ENCODE measurements at regions not wholly inside any gene's neighbourhood (a gene's known extent, or its start where the extent isn't known, plus 50 kb on each side); places are given as distances from the start of the nearest gene placed in this dataset.
A peak's percentile ranks its signal among the peaks of the same experiment; 100 is the strongest.

DNA sequence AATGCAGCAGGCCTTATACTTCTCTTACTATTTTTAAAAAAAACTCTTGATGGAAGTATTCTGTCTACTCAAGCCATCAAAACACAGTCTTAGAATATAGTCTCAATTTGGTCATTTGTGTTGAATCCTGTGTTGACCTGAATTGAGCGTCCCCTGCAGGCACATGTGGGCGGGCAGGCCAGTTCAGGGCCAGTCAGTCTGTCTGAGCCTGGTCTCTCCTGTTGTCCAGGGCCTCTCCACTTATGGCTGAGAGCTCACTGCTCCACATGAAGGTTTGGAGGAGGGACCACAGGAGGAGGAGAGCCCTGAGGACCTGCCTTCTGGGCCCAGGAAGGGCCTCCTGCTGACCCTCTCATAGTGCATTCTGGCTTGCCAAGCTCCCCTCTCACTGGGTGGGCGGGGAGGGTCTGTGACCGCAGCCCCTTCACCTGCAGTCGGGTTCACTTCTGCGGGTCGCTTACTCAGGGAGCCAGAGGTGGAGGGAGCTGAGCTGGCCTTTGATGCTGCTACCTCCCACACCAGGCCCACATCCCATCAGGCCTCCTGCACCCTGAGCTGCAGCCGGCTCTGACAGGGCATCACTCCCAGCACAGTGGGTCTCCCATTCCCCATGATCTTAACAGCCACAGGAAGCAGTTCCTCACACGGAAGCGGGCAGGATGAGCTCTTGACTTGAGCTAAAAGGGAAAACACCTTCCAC lies 178.2 kb upstream of the S1PR3 start:
- no peak for DNase-seq (ENCODE audit: low read depth in 1 of 2, low spot score in 1 of 2)

DNA sequence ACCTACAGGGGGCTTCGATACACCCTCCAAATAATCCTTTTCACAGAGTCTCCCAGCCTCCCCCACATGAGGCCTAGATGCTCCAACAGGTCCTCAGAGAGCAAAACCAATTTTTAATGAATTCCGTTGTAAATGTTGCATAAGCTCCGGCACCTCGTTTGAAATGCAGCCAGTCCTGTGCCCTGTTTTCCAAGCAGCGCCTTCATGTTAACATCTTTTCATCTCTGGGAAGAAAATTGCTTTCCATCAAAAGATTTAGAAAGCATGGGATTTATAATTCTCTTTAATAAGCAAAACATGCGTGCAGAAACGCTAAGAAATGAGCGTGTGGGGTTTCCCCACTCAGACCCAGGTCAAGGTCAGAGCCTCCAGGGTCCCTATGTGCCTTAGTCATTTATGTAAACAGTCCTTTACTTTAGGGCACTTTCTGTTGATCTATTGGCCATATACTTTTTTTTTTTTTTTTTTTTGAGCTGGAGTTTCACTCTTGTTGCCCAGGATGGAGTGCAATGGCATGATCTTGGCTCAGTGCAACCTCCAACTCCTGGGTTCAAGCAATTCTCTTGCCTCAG lies 177.5 kb upstream of the S1PR3 start:
- DNase-seq (ENCODE audit: low read depth in 1 of 2, low spot score in 1 of 2), result no peak

DNA sequence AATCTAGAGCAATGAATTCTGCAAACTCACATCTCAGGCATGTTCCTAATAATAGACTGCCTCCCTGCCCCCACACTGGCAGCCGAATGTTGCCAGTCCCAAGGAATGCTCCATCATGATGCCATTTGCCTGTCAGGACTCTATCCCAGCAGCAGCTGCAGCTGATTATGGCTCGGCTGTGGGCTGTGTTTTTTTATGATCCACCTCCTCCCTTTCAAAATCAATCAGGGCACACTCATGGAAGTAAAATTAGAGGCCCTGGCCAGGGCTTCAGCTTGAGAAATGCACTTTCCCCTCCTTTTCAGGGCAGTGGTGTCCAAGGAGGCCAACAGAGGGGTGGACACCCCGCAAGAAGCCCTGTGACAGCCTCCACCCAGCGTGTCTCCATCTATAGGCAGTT lies 176.7 kb upstream of the S1PR3 start:
- DNase-seq (ENCODE audit: low read depth in 1 of 2, low spot score in 1 of 2), result no peak

DNA sequence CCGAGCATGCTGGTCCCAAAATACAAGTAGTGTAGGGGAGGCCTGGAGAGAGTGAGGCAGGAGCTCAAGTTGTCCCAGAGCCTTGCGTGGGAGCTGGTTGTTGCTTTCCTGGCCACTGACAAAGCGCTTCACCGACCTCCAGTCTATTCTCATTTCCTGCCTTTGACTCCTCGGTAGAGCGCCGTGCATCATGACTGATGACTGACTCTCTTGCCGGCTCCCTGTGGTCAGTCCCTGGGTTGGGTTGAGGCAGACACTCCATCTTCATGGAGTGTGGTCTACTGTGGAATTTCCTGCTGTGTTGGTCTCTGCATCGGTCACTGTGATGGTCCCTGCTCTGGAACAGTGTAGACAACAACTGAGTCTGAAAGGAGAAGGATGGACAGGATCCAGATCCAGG lies 175.1 kb upstream of the S1PR3 start:
- no peak for DNase-seq (ENCODE audit: low read depth in 1 of 2, low spot score in 1 of 2)

DNA sequence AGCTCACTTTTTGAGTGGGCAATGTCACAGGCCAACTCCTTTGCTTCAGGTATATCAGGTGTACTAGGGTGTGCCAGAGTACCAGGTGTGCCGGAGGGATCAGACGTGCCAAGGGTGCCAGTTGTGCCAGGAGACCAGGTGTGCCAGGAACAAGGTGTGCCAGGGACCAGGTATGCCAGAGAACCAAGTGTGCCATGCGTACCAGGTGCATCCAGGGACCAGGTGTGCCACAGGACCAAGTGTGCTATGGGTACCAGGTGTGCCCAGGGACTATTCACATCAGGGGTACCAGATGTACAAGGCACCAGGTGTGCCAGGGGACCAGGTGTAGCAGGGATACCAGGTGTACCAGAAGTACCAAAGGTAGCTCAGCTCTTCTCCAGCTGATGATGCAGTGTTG lies 174.7 kb upstream of the S1PR3 start:
- no peak for DNase-seq (ENCODE audit: low read depth in 1 of 2, low spot score in 1 of 2)

DNA sequence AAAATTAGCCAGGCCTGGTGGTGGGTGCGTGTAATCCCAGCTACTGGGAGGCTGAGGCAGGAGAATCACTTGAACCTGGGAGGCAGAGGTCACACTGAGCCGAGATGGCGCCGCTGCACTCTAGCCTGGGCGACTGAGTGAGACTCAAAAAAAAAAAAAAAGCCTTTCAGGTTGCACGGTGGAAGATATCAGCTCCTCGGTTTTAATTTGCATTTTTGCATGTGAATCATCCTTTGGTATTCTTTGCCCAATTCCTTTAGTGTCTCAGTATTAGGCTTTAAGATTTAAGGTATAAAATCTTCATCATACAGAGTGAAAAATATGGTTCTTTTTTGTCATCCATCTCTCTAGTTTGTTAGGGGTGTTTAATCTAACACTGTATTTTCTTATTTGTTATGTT lies 173.6 kb upstream of the S1PR3 start:
- DNase-seq (ENCODE audit: low read depth in 1 of 2, low spot score in 1 of 2), result no peak

DNA sequence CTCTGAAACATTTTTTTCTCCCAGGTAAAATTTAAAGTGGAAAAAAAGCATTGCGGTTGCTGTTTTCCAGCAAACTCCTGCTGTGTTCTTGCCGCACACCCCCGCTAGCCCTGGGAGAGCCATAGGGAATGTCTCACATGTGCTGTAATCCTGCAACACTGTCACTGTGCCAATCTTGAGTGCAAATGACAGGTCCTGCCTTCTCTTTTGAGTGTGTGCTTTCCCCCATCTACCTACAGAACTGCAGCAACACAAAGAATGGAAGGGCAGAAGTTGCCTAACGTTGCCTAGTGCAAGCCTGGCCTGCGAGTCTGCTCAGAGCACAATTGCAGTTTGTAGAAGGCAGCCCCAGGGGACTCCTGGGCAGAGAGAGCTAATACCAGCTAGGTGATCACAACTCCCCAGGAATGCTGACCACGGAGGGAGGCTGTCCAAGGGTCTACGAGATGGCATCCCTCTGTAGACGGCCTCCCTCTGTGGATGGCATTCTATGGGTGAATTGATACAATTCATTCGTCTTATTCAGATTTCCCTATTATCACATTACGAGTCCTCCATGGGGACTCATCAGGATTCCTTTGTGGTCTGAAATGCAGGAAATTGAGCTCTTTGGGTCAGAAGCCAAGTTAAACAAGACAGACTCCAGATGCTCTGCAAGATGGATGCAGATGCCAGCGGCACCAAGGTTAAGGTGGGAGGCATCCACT lies 172.6 kb upstream of the S1PR3 start:
- DNase-seq (ENCODE audit: low read depth in 1 of 2, low spot score in 1 of 2), result no peak

DNA sequence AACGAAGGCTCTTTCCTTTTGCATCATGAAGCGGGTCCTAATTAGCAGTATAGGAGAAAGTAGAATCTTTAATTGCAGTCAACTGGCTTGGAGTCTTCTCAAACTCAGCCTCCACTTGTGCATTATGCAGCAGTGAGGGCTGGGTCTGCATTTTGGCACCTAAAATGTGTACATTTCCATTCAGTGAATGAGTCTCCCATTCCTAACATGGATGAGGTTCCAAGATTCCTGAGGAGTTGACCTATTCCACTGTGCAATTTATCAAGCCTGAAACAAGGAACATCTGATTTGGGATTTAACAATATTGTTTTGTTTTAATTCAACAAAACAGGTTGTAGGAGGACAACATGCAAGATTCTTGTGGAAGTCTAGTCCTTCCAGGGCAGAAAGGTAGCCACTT lies 171.8 kb upstream of the S1PR3 start:
- no peak for DNase-seq (ENCODE audit: low read depth in 1 of 2, low spot score in 1 of 2)

DNA sequence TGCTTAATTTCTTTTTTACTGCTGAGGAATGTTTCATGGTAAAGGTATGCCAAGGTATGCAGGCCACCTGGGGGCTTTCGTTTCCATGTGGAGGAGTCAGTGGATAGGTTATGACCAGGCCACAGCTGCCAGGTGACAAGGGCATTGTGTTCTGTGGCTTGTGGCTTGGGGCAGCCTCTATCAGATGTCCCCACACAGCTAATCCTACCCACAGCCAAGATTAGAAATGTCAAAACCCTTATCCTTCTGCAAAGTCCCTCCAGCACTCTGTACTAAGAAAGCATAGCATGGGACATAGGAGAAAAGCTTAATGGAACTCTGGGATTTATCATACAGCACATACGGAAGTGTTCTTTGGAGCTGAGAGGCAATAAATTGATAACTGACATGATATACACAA lies 171.2 kb upstream of the S1PR3 start:
- no peak for DNase-seq (ENCODE audit: low read depth in 1 of 2, low spot score in 1 of 2)

DNA sequence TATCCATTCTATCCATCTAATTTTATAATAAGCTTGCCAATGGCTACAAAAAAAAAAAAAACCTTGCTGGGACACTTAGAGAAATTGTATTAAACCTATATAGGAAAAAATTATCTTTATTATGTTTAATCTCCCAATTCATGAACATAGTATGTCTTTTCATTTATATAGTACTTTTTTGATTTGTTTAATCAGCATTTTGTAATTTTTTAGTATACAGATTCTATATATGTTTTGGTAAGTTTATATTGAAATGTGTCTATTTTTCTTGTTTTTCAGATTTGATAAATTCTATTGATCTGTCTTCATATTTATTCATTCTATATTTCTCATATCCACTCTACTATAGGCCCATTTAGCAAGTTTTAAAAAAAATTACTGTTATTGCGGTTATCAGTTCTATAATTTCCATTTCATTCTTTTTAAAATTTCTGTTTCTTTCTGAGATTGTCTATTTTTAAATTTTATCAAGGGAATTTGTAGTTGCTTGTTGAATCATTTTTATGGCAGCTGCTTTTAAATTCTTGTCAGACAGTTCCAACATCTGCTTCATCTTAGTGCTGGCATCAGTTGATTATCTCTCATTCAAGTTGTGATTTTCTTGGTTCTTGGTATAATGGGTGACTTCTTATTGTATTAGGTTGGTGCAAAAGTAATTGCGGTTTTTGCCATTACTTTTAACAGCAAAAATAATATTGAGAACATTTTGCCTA lies 170.1 kb upstream of the S1PR3 start:
- no peak for DNase-seq (ENCODE audit: low read depth in 1 of 2, low spot score in 1 of 2)

DNA sequence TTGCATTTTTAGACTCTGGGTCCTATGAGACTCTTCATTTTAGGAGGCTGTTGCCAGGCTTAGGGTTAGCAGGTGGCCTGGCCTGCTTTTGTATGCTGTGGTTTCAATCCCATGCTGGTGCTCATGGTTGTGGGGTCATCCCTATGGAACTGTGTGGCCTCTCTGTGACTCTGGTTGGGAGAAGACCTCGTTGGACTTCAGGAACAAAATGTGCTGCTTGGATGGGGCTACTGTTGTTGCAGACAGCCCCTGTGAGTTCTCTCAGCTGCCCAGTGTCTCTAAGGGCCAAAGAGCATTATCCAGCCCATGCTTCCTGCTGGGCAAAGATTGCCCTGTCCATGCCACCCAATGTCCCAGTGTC lies 169.5 kb upstream of the S1PR3 start:
- no peak for DNase-seq (ENCODE audit: low read depth in 1 of 2, low spot score in 1 of 2)

DNA sequence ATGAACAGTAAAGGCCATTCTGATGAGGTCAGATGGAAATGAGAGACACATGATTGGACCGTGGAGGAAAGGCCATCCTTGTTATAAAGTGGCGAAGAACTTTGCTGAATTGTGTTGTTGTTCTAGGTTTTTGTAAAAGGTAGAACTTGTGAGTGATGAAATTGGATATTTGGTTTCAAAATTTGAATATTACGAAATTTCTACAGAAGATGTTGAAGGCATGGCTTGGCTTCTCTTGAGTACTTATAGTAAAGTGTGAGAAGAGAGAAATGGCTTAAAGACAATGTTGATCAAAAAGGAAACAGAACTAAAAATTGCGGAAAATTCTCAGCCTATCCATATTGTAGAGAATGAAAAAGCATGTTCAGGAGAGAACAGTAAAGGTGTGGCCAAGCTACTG lies 166.6 kb upstream of the S1PR3 start:
- DNase-seq (ENCODE audit: low read depth in 1 of 2, low spot score in 1 of 2), result no peak

DNA sequence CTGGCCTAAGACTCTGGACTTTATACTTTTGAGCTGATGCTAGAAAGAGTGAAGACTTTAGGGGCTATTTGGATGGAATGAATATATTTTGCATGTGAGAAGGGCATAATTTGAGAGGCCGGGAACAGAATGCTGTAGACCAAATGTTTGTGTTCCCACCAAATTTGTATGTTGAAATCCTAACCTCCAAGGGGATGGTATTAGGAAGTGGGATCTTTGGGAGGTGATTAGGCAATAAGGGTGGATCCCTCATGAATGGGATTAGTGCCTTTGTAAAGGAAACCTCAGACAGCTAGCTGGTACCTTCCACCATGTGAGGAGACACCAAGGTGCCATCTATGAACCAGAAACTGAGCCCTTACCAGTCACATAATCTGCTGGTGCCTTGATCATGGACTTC lies 165.1 kb upstream of the S1PR3 start:
- no peak for DNase-seq (ENCODE audit: low read depth in 1 of 2, low spot score in 1 of 2)

DNA sequence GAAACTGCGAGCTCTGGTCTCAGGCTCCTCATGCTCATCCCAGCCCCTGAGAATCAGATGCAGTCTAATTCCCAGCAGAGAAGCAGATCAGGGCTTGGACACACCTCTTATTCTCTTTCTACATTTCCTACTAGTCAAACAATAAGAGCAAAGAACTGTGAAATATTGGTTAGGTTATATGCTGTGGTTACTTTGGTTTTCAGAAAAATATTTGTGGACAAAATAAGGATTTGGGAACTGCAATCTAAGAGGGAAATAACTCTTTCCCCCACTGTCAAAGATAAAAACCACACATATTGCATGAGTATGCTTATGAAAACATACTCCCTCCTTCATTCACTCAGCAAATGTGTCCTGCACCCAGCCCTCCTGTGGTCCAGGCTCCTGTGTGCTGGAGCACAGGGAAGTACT lies 164.5 kb upstream of the S1PR3 start:
- DNase-seq (ENCODE audit: low read depth in 1 of 2, low spot score in 1 of 2), result no peak

DNA sequence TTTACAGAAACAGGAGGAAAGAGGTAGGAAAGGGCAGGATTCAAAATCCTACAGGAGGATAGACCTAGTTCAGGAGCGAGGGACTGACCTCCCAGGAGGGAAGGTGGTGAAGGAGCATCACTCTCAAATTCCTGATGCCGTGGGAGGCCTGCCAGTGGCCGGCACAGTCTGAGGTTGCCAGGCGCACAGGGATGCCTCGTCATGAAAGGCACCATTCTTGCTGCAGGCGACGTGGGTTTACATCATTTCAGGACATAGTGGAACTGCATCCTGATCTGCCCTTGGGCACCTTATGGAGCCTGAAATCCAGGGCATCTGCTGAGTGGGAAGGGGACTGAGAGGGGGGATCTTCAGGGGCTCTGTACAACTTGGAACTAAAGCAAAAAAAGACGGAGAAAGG lies 163.2 kb upstream of the S1PR3 start:
- no peak for DNase-seq (ENCODE audit: low read depth in 1 of 2, low spot score in 1 of 2)

DNA sequence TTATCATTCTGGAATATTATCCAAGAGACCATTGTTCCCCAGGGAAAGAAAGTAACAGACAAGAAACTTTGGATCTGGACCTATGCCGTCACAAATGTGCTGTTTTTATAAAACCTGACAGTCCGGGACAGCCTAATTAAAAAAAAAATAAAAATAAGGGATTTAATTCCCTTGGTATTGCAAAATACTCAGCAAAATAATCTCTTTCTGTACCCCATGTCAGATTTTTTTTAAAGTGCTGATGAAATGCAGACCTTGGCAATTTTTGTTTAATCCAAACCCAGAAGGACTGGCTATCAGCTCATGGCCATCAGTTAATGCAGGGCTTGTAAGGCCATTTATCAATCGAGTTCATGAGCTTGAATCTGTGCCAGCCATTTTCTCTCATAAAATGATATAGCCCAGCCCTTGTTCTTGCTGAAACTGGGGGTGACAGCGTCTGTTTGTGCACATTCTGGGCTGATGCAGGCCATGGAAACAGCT lies 162.7 kb upstream of the S1PR3 start:
- no peak for DNase-seq (ENCODE audit: low read depth in 1 of 2, low spot score in 1 of 2)

DNA sequence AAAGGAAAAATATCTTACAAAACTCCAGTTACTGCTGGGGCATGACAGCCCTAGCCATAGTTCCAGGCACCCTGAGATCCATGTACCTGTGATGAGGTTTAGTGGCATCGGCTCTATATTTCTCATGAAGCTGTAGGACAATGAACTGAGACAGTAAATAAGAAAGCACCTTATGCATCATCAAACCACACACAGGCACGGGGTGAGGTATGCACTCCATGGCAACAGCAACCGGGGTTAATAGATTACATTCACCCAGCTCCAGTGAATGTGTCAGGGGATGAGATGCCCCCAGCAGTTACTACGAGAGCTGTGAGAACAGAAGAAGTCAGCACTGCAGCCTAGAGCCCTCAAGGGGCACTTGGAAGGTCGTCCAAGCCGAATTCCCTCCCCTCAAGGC lies 162.0 kb upstream of the S1PR3 start:
- peak in 1 of 2 donors; percentile 7 for DNase-seq (ENCODE audit: low read depth in 1 of 2, low spot score in 1 of 2)

DNA sequence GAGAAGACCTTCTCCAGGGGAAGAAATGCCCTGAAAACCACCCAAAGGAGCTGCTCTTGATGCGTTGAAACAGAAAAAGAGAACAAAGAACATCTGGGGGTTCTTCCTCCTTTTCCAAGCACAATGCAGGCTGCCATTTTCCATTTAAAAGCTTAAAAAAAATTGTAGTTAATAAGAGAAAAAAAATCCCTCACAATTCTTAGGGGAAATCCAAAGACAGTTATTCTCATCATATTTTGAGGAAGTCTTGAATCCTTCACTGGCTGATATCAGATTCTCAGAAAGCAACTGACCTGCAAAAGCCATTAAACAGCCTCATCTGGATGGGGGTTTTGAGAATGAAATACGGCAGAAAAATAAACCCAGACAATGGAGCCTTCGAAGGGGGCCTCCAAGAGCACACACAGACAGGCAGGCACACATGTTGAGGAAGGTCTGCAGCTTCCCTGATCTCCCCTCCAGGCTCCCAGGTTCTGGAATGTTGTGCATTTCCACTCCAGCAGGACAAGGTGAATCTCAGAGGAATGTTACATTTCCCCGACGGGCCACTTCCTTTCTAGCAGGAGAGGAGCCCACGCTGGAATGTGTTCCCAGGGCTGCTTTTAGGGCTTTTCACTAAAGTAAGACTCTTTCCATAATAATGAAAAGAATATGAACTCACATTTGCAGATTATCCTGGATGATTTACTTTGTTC lies 159.4 kb upstream of the S1PR3 start:
- DNase-seq (ENCODE audit: low read depth in 1 of 2, low spot score in 1 of 2), result no peak

DNA sequence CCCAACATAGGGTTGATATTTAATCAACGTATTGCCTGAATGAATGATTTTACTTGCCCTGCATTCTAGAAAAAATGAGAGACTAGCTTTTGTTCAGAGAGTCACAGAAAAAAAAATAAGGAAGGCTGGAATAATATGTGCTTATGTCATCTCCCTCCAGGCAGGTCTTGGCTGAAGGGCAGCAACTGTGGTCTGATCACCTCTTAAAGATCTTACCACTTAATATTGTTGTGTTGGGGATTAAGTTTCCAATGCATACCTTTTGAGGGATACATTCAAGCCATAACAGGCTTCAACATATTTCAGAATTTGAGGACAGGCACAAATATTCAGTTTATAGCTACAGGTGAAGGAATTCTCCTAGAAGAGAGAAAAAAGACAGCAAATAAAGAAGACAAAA lies 157.3 kb upstream of the S1PR3 start:
- no peak for DNase-seq (ENCODE audit: low read depth in 1 of 2, low spot score in 1 of 2)

DNA sequence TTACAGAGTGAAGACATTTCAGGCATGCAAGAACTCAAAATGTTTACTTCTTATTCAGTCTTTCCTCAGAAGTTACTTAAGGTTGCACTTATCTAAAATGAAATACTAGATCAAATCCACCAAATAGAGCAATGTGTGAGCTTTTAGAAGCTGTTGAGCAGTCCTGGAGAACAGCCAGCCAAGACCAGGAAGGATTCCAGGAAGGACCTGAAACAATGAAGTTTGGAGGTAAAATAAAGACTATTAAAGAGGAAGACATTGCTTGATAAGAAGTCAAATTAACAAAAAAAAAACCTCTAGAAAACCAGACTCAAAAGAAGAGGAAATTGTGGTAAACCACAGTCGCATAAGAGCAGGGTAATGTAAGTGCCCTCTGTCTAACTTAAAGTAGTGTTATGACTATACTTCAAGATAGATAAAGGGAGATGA lies 156.2 kb upstream of the S1PR3 start:
- DNase-seq (ENCODE audit: low read depth in 1 of 2, low spot score in 1 of 2), result no peak

DNA sequence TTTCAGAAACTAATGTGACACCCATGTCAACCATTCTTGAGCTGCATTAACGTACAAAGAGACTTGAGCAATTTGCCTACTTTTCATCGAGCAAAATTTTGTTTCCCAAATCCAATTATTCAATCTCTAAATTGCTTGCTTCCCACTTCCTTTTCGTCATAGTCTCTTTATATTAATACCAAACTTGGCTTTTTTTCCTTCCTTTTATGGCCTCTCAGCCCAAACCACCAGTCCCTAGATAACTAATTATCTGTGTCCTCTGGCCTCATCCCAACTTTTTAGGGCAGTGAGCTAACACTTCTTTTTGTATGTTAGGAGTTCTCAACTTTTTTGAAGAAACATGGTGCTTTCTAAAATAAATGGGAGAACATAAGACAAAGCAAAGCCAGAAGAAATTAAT lies 155.5 kb upstream of the S1PR3 start:
- DNase-seq (ENCODE audit: low read depth in 1 of 2, low spot score in 1 of 2), result no peak

Measured in activated CD4-positive, alpha-beta T cell treated with anti-CD3 and anti-CD28 coated beads, Interleukin-2, amount 50 U/mL, for 24 hours (primary cell).